Endothelial cell of umbilical vein (primary cell): ENCODE measurements at regions not wholly inside any gene's neighbourhood (a gene's known extent, or its start where the extent isn't known, plus 50 kb on each side); places are given as distances from the start of the nearest gene placed in this dataset.

ENCODE experiments used
- BruUV-seq: library from RNA; stranded (reverse); fragments of 400-500 nt; replicated peaks from 2 replicates; lab custom pipeline; 2021; lab: Mats Ljungman, UMichigan
- CTCF ChIA-PET: fragments of 300-600, 350-600 bp; sonication (Branson Sonifier 250); formaldehyde crosslinking; loops from one replicate; lab custom pipeline; 2021; ENCODE audit warnings: antibody characterized with exemption, inconsistent platforms; lab: Charles Lee
- POLR2A ChIA-PET: fragments of 300-600, 350-600 bp; sonication (Branson Sonifier 250); formaldehyde crosslinking; loops from one replicate; lab custom pipeline; 2021; ENCODE audit warnings: antibody characterized with exemption, inconsistent platforms; lab: Charles Lee
- DNase-seq: peaks from one replicate; pipeline ENCODE4 v3.0.0-alpha.2; 2011; ENCODE audit warnings: low read depth, low spot score
- FAIRE-seq: peaks from 2 replicates; lab custom pipeline; 2011; peaks lifted over from hg19 to GRCh38; lab: Jason Lieb, UNC
- H2AFZ ChIP-seq: 2 replicates; pipeline ENCODE4 v1.6.0; 2012; ENCODE audit warnings: low read depth, low read length, control low read depth, inconsistent platforms
- H3K27ac ChIP-seq: 2 replicates; pipeline ENCODE4 v1.5.1; 2011; ENCODE audit warnings: low read depth, mild to moderate bottlenecking, control low read depth, low read length, moderate library complexity; ENCODE audit not compliant: insufficient read depth
- H3K27me3 ChIP-seq, 2 experiments: 2 replicates each; pipeline versions ENCODE4 v1.6.0 to v1.6.1; 2011; ENCODE audit warnings: low read length in 2 of 2, mixed read lengths in 1 of 2; ENCODE audit not compliant: control insufficient read depth in 2 of 2, insufficient read depth in 2 of 2
- H3K36me3 ChIP-seq, 2 experiments: 2 replicates in 1 of 2; 3 replicates in 1 of 2; pipeline ENCODE4 v1.5.1; 2011; ENCODE audit warnings: low read length in 2 of 2, mild to moderate bottlenecking in 1 of 2, moderate library complexity in 1 of 2; ENCODE audit not compliant: control insufficient read depth in 2 of 2, insufficient read depth in 2 of 2; ENCODE audit errors: extremely low read depth in 1 of 2
- H3K4me1 ChIP-seq: 3 replicates; pipeline ENCODE4 v1.5.1; 2011; ENCODE audit warnings: mild to moderate bottlenecking, low read length; ENCODE audit not compliant: control insufficient read depth, insufficient read depth; ENCODE audit errors: extremely low read depth
- H3K4me2 ChIP-seq: 2 replicates; pipeline ENCODE4 v1.6.1; 2011; ENCODE audit warnings: low read length, control low read depth, mixed read lengths; ENCODE audit not compliant: insufficient read depth
- H3K4me3 ChIP-seq, 3 experiments: fragments of 200-600 bp in 1 of 3; sonication (generic), shearing (Covaris generic) in 1 of 3; replicated peaks in 1 of 3; 2 replicates each; pipeline ENCODE4 v1.5.1; 2011 to 2016; ENCODE audit warnings: control low read depth in 3 of 3, low read length in 3 of 3, mild to moderate bottlenecking in 2 of 3, inconsistent platforms in 1 of 3, low read depth in 1 of 3, moderate library complexity in 1 of 3; ENCODE audit not compliant: insufficient read depth in 1 of 3
- H3K79me2 ChIP-seq: 2 replicates; pipeline ENCODE4 v1.6.0; 2012; ENCODE audit warnings: low read length, inconsistent platforms; ENCODE audit not compliant: control insufficient read depth, insufficient read depth
- H3K9ac ChIP-seq: replicated peaks from 2 replicates; pipeline ENCODE3; 2011; ENCODE audit warnings: low read length, control low read depth; ENCODE audit not compliant: insufficient read depth; ENCODE audit errors: extremely low read depth
- H3K9me1 ChIP-seq: replicated peaks from 3 replicates; pipeline ENCODE4 v1.6.0; 2011; ENCODE audit warnings: mild to moderate bottlenecking, low read length; ENCODE audit not compliant: control insufficient read depth, insufficient read depth; ENCODE audit errors: extremely low read depth
- H3K9me3 ChIP-seq: replicated peaks from 2 replicates; pipeline ENCODE4 v1.5.1; 2012; ENCODE audit warnings: low read length, inconsistent platforms; ENCODE audit not compliant: control insufficient read depth, insufficient read depth
- H4K20me1 ChIP-seq: replicated peaks from 2 replicates; pipeline ENCODE3; 2011; ENCODE audit warnings: mild to moderate bottlenecking, low read length; ENCODE audit not compliant: control insufficient read depth, insufficient read depth; ENCODE audit errors: extremely low read depth
- EZH2 ChIP-seq: IDR thresholded peaks from 2 replicates; pipeline ENCODE4 v1.6.1; 2012; ENCODE audit warnings: borderline replicate concordance, low read depth, mild to moderate bottlenecking, moderate library complexity, low read length, inconsistent platforms; ENCODE audit not compliant: severe bottlenecking
- FOS ChIP-seq: IDR thresholded peaks from 2 replicates; pipeline ENCODE4 v1.6.1; 2011; ENCODE audit warnings: mild to moderate bottlenecking, low read length, moderate library complexity, borderline replicate concordance; ENCODE audit not compliant: insufficient read depth
- GATA2 ChIP-seq: IDR thresholded peaks from 2 replicates; pipeline ENCODE4 v1.7.0; 2011; ENCODE audit warnings: low read depth, mild to moderate bottlenecking, moderate library complexity, mixed read lengths, low read length; ENCODE audit not compliant: insufficient read length, insufficient read depth
- JUN ChIP-seq: IDR thresholded peaks from 2 replicates; pipeline ENCODE4 v1.6.1; 2011; ENCODE audit warnings: borderline replicate concordance, low read depth; ENCODE audit not compliant: insufficient read length, insufficient read depth
- MYC ChIP-seq: IDR thresholded peaks from one replicate; pipeline ENCODE4 v1.6.1; 2011; ENCODE audit warnings: mild to moderate bottlenecking, low read depth, low read length
- POLR2A ChIP-seq: IDR thresholded peaks from 2 replicates; pipeline ENCODE4 v1.6.1; 2012; ENCODE audit warnings: low read depth, mild to moderate bottlenecking, control low read depth, low read length
- POLR2AphosphoS5 ChIP-seq: IDR thresholded peaks from 2 replicates; pipeline ENCODE4 v1.6.1; 2012; ENCODE audit warnings: low read depth, mild to moderate bottlenecking, control low read depth, low read length, moderate library complexity; ENCODE audit not compliant: insufficient read depth
- dilution Hi-C: fragments of 300-500 bp; cut with MboI; formaldehyde crosslinking; loops from one replicate; pipeline ENCODE4 v1.15.0; 2019; ENCODE audit warnings: low sequenced_read_pairs; ENCODE audit not compliant: extremely low pct_ligation_motif_present
- intact Hi-C: fragments of 100-400 bp; cut with micrococcal nuclease; formaldehyde crosslinking; loops from one replicate; pipeline ENCODE4 v1.10.0; 2022
- TF ChIP-seq, protein P1 (sequence below): IDR thresholded peaks from 2 replicates; pipeline ENCODE4 v1.6.1; 2011; ENCODE audit not compliant: insufficient read depth, insufficient read length
- TF ChIP-seq, protein P2 (sequence below), 2 donors: IDR thresholded peaks; 1 replicate in 1 of 2; 2 replicates in 1 of 2; pipeline ENCODE4 v1.5.1; 2011; ENCODE audit warnings: low read length in 2 of 2, mild to moderate bottlenecking in 2 of 2, moderate library complexity in 2 of 2, control low read depth in 1 of 2, inconsistent platforms in 1 of 2, low read depth in 1 of 2; ENCODE audit not compliant: insufficient read depth in 1 of 2; ENCODE audit errors: extremely low read depth in 1 of 2

DNA sequence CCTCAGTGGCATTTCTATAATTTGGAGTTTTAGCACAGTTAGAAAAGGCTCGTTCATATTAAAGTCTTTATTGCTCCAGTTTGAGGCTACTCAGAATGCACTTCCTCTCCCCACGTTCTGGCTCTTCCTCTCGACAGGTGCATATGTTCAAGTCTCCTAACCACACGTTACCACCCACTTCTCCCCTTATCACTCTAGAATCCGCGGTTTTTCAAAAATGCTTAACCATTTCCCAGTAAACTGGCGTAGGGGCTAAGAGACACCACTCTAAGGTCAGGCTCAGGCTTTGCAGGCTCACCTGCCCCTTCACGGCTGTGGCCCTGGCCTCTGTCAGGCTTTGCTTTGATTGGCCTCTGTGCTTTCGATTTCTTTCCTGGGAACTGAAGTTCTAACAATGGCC is 383.6 kb downstream of the GLRX3 start:
- Histone ChIP-seq H3K4me2 (no peak overlapping the region), H3K4me1 (no peaks in the 10 kb centered on the region), H3K27me3 (no peaks in the 10 kb centered on the region), H3K9me3 (peaks cover 3% of the 10 kb centered on the region), H3K36me3 (no peaks in the 10 kb centered on the region), H3K4me3 (no peak overlapping the region), H3K27ac (no peak overlapping the region), H4K20me1 (no peaks in the 10 kb centered on the region), H2AFZ (no peak overlapping the region), H3K79me2 (no peaks in the 10 kb centered on the region), H3K9me1 (no peaks in the 10 kb centered on the region), H3K9ac (no peak overlapping the region)
- intact Hi-C loops, result no loop called here
- POLR2A ChIA-PET, result no interaction called here
- CTCF ChIA-PET, result no interaction called here
- no peak for DNase-seq
- BruUV-seq, result no TSS peak
- FAIRE-seq, result no peak
- dilution Hi-C loops, result no loop called here
- TF ChIP-seq EZH2, result no peak
- no peak for TF ChIP-seq FOS
- TF ChIP-seq, protein P1, sequence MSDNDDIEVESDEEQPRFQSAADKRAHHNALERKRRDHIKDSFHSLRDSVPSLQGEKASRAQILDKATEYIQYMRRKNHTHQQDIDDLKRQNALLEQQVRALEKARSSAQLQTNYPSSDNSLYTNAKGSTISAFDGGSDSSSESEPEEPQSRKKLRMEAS, result no peak

DNA sequence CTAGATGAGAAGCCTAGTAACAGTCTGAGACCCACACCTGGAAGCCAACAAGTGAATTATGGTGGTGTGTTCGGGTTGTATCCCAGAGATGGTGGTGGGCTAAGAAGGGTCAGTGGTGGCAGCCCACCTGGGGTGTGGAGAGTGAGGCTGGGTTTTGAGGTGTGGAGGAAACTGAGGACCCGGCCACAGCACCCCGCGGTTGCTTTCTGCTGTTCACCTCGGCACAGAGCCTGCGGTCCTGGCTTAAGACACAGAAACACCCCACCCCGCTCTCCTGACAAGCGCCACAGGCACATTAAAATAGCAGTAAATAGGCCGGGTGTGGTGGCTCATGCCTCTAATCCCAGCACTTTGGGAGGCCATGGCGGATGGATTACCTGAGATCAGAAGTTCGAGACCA is 395.1 kb downstream of the GLRX3 start:
- intact Hi-C loops, result no loop called here
- no TSS peak for BruUV-seq
- no peak for DNase-seq

More for the DNA sequence above, 395.1 kb downstream of the GLRX3 start:
- no peaks in the 10 kb centered on the region for H3K79me2 ChIP-seq
- dilution Hi-C loops, result no loop called here
- no peaks in the 10 kb centered on the region for H3K9me1 ChIP-seq
- no peak overlapping the region for H3K4me3 ChIP-seq
- FAIRE-seq, result no peak
- H3K27me3 ChIP-seq, result no peaks in the 10 kb centered on the region
- TF ChIP-seq, protein P1, result no peak
- TF ChIP-seq JUN, result no peak
- TF ChIP-seq FOS, result no peak
- TF ChIP-seq POLR2AphosphoS5, result no peak
- TF ChIP-seq MYC, result no peak
- no peak for TF ChIP-seq POLR2A
- TF ChIP-seq GATA2, result no peak
- TF ChIP-seq, protein P2, sequence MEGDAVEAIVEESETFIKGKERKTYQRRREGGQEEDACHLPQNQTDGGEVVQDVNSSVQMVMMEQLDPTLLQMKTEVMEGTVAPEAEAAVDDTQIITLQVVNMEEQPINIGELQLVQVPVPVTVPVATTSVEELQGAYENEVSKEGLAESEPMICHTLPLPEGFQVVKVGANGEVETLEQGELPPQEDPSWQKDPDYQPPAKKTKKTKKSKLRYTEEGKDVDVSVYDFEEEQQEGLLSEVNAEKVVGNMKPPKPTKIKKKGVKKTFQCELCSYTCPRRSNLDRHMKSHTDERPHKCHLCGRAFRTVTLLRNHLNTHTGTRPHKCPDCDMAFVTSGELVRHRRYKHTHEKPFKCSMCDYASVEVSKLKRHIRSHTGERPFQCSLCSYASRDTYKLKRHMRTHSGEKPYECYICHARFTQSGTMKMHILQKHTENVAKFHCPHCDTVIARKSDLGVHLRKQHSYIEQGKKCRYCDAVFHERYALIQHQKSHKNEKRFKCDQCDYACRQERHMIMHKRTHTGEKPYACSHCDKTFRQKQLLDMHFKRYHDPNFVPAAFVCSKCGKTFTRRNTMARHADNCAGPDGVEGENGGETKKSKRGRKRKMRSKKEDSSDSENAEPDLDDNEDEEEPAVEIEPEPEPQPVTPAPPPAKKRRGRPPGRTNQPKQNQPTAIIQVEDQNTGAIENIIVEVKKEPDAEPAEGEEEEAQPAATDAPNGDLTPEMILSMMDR (IDR thresholded peaks at IDR 0.05; ENCODE audit: extremely low read depth in 1 of 2, insufficient read depth in 1 of 2, low read depth in 1 of 2, low read length in 2 of 2), result no peak
- no peak for TF ChIP-seq EZH2
- POLR2A ChIA-PET, result no interaction called here
- no peak overlapping the region for H2AFZ ChIP-seq
- H3K4me2 ChIP-seq, result no peak overlapping the region
- no peaks in the 10 kb centered on the region for H3K4me1 ChIP-seq
- no peak overlapping the region for H3K27ac ChIP-seq
- H3K9ac ChIP-seq, result no peak overlapping the region
- CTCF ChIA-PET, result no interaction called here
- H3K36me3 ChIP-seq, result no peaks in the 10 kb centered on the region
- peaks cover 3% of the 10 kb centered on the region for H3K9me3 ChIP-seq
- no peaks in the 10 kb centered on the region for H4K20me1 ChIP-seq
